Endothelial cell of umbilical vein (primary cell): ENCODE measurements at regions not wholly inside any gene's neighbourhood (a gene's known extent, or its start where the extent isn't known, plus 50 kb on each side); places are given as distances from the start of the nearest gene placed in this dataset.

ENCODE experiments used
- BruUV-seq: library from RNA; stranded (reverse); fragments of 400-500 nt; replicated peaks from 2 replicates; lab custom pipeline; 2021; lab: Mats Ljungman, UMichigan
- CTCF ChIA-PET: fragments of 300-600, 350-600 bp; sonication (Branson Sonifier 250); formaldehyde crosslinking; loops from one replicate; lab custom pipeline; 2021; ENCODE audit warnings: antibody characterized with exemption, inconsistent platforms; lab: Charles Lee
- POLR2A ChIA-PET: fragments of 300-600, 350-600 bp; sonication (Branson Sonifier 250); formaldehyde crosslinking; loops from one replicate; lab custom pipeline; 2021; ENCODE audit warnings: antibody characterized with exemption, inconsistent platforms; lab: Charles Lee
- DNase-seq: peaks from one replicate; pipeline ENCODE4 v3.0.0-alpha.2; 2011; ENCODE audit warnings: low read depth, low spot score
- FAIRE-seq: peaks from 2 replicates; lab custom pipeline; 2011; peaks lifted over from hg19 to GRCh38; lab: Jason Lieb, UNC
- H2AFZ ChIP-seq: 2 replicates; pipeline ENCODE4 v1.6.0; 2012; ENCODE audit warnings: low read depth, low read length, control low read depth, inconsistent platforms
- H3K27ac ChIP-seq: 2 replicates; pipeline ENCODE4 v1.5.1; 2011; ENCODE audit warnings: low read depth, mild to moderate bottlenecking, control low read depth, low read length, moderate library complexity; ENCODE audit not compliant: insufficient read depth
- H3K27me3 ChIP-seq, 2 experiments: 2 replicates each; pipeline versions ENCODE4 v1.6.0 to v1.6.1; 2011; ENCODE audit warnings: low read length in 2 of 2, mixed read lengths in 1 of 2; ENCODE audit not compliant: control insufficient read depth in 2 of 2, insufficient read depth in 2 of 2
- H3K36me3 ChIP-seq, 2 experiments: 2 replicates in 1 of 2; 3 replicates in 1 of 2; pipeline ENCODE4 v1.5.1; 2011; ENCODE audit warnings: low read length in 2 of 2, mild to moderate bottlenecking in 1 of 2, moderate library complexity in 1 of 2; ENCODE audit not compliant: control insufficient read depth in 2 of 2, insufficient read depth in 2 of 2; ENCODE audit errors: extremely low read depth in 1 of 2
- H3K4me1 ChIP-seq: 3 replicates; pipeline ENCODE4 v1.5.1; 2011; ENCODE audit warnings: mild to moderate bottlenecking, low read length; ENCODE audit not compliant: control insufficient read depth, insufficient read depth; ENCODE audit errors: extremely low read depth
- H3K4me2 ChIP-seq: 2 replicates; pipeline ENCODE4 v1.6.1; 2011; ENCODE audit warnings: low read length, control low read depth, mixed read lengths; ENCODE audit not compliant: insufficient read depth
- H3K4me3 ChIP-seq, 3 experiments: fragments of 200-600 bp in 1 of 3; sonication (generic), shearing (Covaris generic) in 1 of 3; replicated peaks in 1 of 3; 2 replicates each; pipeline ENCODE4 v1.5.1; 2011 to 2016; ENCODE audit warnings: control low read depth in 3 of 3, low read length in 3 of 3, mild to moderate bottlenecking in 2 of 3, inconsistent platforms in 1 of 3, low read depth in 1 of 3, moderate library complexity in 1 of 3; ENCODE audit not compliant: insufficient read depth in 1 of 3
- H3K79me2 ChIP-seq: 2 replicates; pipeline ENCODE4 v1.6.0; 2012; ENCODE audit warnings: low read length, inconsistent platforms; ENCODE audit not compliant: control insufficient read depth, insufficient read depth
- H3K9ac ChIP-seq: replicated peaks from 2 replicates; pipeline ENCODE3; 2011; ENCODE audit warnings: low read length, control low read depth; ENCODE audit not compliant: insufficient read depth; ENCODE audit errors: extremely low read depth
- H3K9me1 ChIP-seq: replicated peaks from 3 replicates; pipeline ENCODE4 v1.6.0; 2011; ENCODE audit warnings: mild to moderate bottlenecking, low read length; ENCODE audit not compliant: control insufficient read depth, insufficient read depth; ENCODE audit errors: extremely low read depth
- H3K9me3 ChIP-seq: replicated peaks from 2 replicates; pipeline ENCODE4 v1.5.1; 2012; ENCODE audit warnings: low read length, inconsistent platforms; ENCODE audit not compliant: control insufficient read depth, insufficient read depth
- H4K20me1 ChIP-seq: replicated peaks from 2 replicates; pipeline ENCODE3; 2011; ENCODE audit warnings: mild to moderate bottlenecking, low read length; ENCODE audit not compliant: control insufficient read depth, insufficient read depth; ENCODE audit errors: extremely low read depth
- FOS ChIP-seq: IDR thresholded peaks from 2 replicates; pipeline ENCODE4 v1.6.1; 2011; ENCODE audit warnings: mild to moderate bottlenecking, low read length, moderate library complexity, borderline replicate concordance; ENCODE audit not compliant: insufficient read depth
- GATA2 ChIP-seq: IDR thresholded peaks from 2 replicates; pipeline ENCODE4 v1.7.0; 2011; ENCODE audit warnings: low read depth, mild to moderate bottlenecking, moderate library complexity, mixed read lengths, low read length; ENCODE audit not compliant: insufficient read length, insufficient read depth
- MYC ChIP-seq: IDR thresholded peaks from one replicate; pipeline ENCODE4 v1.6.1; 2011; ENCODE audit warnings: mild to moderate bottlenecking, low read depth, low read length
- POLR2AphosphoS5 ChIP-seq: IDR thresholded peaks from 2 replicates; pipeline ENCODE4 v1.6.1; 2012; ENCODE audit warnings: low read depth, mild to moderate bottlenecking, control low read depth, low read length, moderate library complexity; ENCODE audit not compliant: insufficient read depth
- dilution Hi-C: fragments of 300-500 bp; cut with MboI; formaldehyde crosslinking; loops from one replicate; pipeline ENCODE4 v1.15.0; 2019; ENCODE audit warnings: low sequenced_read_pairs; ENCODE audit not compliant: extremely low pct_ligation_motif_present
- intact Hi-C: fragments of 100-400 bp; cut with micrococcal nuclease; formaldehyde crosslinking; loops from one replicate; pipeline ENCODE4 v1.10.0; 2022

GRCh38 chr3:40912461-40912860 is 286.8 kb upstream of the CTNNB1 start:
- FAIRE-seq (no peak), DNase-seq (no peak)
- TF ChIP-seq MYC (no peak), GATA2 (no peak)
- POLR2A ChIA-PET = no interaction called here
- no TSS peak for BruUV-seq
- Histone ChIP-seq H3K9me1 (no peaks in the 10 kb centered on the region), H3K9ac (no peak overlapping the region), H3K4me3 (no peak overlapping the region), H3K27ac (no peak overlapping the region), H3K36me3 (no peaks in the 10 kb centered on the region), H3K79me2 (no peaks in the 10 kb centered on the region), H3K9me3 (no peaks in the 10 kb centered on the region), H2AFZ (no peak overlapping the region), H3K4me2 (no peak overlapping the region), H3K4me1 (no peaks in the 10 kb centered on the region), H3K27me3 (no peaks in the 10 kb centered on the region), H4K20me1 (no peaks in the 10 kb centered on the region)
- dilution Hi-C loops = no loop called here
- CTCF ChIA-PET = interaction anchor here (1.2 kb wide), 1 partner anchor 11 kb away, joined by 4 read pairs; no protein-coding TSS in a partner anchor
- intact Hi-C loops = no loop called here

- FAIRE-seq = no peak
- no TSS peak for BruUV-seq
- TF ChIP-seq POLR2AphosphoS5 = no peak
- no peak for TF ChIP-seq FOS
- H3K36me3 ChIP-seq = no peaks in the 10 kb centered on the region
- dilution Hi-C loops (no loop called here), intact Hi-C loops (no loop called here)
- POLR2A ChIA-PET = no interaction called here
- no peak overlapping the region for H3K4me3 ChIP-seq
- no peaks in the 10 kb centered on the region for H3K4me1 ChIP-seq
- no peaks in the 10 kb centered on the region for H4K20me1 ChIP-seq
- no peak for DNase-seq
- H3K9me1 ChIP-seq = no peaks in the 10 kb centered on the region
- H3K27me3 ChIP-seq = no peaks in the 10 kb centered on the region
- no peaks in the 10 kb centered on the region for H3K79me2 ChIP-seq
- H2AFZ ChIP-seq = no peak overlapping the region
- no peaks in the 10 kb centered on the region for H3K9me3 ChIP-seq
- H3K27ac ChIP-seq = no peak overlapping the region
- no peak overlapping the region for H3K4me2 ChIP-seq
- no peak overlapping the region for H3K9ac ChIP-seq
- CTCF ChIA-PET = no interaction called here
These were observed 286.1 kb upstream of the CTNNB1 start for GRCh38 chr3:40913192-40913591.
